Smooth muscle cell (in vitro differentiated cells): ENCODE measurements at regions not wholly inside any gene's neighbourhood (a gene's known extent, or its start where the extent isn't known, plus 50 kb on each side); places are given as distances from the start of the nearest gene placed in this dataset.

ENCODE experiments used
- DNase-seq: peaks from one replicate; lab custom pipeline; 2025; ENCODE audit not compliant: unreplicated experiment; lab: John Stamatoyannopoulos, UW
- H2AFZ ChIP-seq: fragments of 200-600 bp; sonication (generic); 2 replicates; pipeline ENCODE4 v1.6.0; 2016; ENCODE audit warnings: antibody characterized with exemption, low read depth, mild to moderate bottlenecking
- H3F3A ChIP-seq: fragments of 200-600 bp; sonication (generic); 2 replicates; pipeline ENCODE4 v1.6.0; 2017; ENCODE audit warnings: antibody characterized with exemption, low read depth
- H3K27ac ChIP-seq: fragments of 200-600 bp; sonication (generic); 2 replicates; pipeline ENCODE4 v1.5.1; 2016; ENCODE audit warnings: low read depth, mild to moderate bottlenecking
- H3K27me3 ChIP-seq: fragments of 200-600 bp; sonication (generic); 2 replicates; pipeline ENCODE4 v1.6.1; 2016; ENCODE audit warnings: low read depth, mild to moderate bottlenecking
- H3K36me3 ChIP-seq: fragments of 200-600 bp; sonication (generic); 2 replicates; pipeline ENCODE4 v1.5.1; 2016; ENCODE audit warnings: low read depth
- H3K4me1 ChIP-seq: fragments of 200-600 bp; sonication (generic); 2 replicates; pipeline ENCODE4 v1.5.1; 2016; ENCODE audit warnings: low read depth
- H3K4me2 ChIP-seq: fragments of 200-600 bp; sonication (generic); 2 replicates; pipeline ENCODE4 v1.6.0; 2016; ENCODE audit warnings: mild to moderate bottlenecking
- H3K4me3 ChIP-seq: fragments of 200-600 bp; sonication (generic); 2 replicates; pipeline ENCODE4 v1.5.1; 2016; ENCODE audit warnings: mild to moderate bottlenecking
- H3K79me2 ChIP-seq: fragments of 200-600 bp; sonication (generic); 2 replicates; pipeline ENCODE4 v1.6.0; 2016; ENCODE audit warnings: low read depth, mild to moderate bottlenecking
- H3K9ac ChIP-seq: fragments of 200-600 bp; sonication (generic); 2 replicates; pipeline ENCODE4 v1.6.0; 2016; ENCODE audit warnings: low read depth
- H3K9me3 ChIP-seq: fragments of 200-600 bp; sonication (generic); replicated peaks from 2 replicates; pipeline ENCODE4 v1.5.1; 2016; ENCODE audit warnings: low read depth
- H4K20me1 ChIP-seq: fragments of 200-600 bp; sonication (generic); 2 replicates; pipeline ENCODE4 v1.6.0; 2016; ENCODE audit warnings: low read depth
- WGBS: methylation state at CpG from one replicate; pipeline ENCODE4 v1.1.7; 2016; ENCODE audit warnings: low lambda C conversion rate; 5-methylcytosine and 5-hydroxymethylcytosine counted together
- TF ChIP-seq, protein P1 (sequence below): fragments of 200-600 bp; sonication (generic); IDR thresholded peaks from 2 replicates; pipeline ENCODE4 v1.5.1; 2017; ENCODE audit warnings: borderline replicate concordance, mild to moderate bottlenecking, antibody characterized with exemption; ENCODE audit not compliant: insufficient read depth, poor library complexity, severe bottlenecking

DNA sequence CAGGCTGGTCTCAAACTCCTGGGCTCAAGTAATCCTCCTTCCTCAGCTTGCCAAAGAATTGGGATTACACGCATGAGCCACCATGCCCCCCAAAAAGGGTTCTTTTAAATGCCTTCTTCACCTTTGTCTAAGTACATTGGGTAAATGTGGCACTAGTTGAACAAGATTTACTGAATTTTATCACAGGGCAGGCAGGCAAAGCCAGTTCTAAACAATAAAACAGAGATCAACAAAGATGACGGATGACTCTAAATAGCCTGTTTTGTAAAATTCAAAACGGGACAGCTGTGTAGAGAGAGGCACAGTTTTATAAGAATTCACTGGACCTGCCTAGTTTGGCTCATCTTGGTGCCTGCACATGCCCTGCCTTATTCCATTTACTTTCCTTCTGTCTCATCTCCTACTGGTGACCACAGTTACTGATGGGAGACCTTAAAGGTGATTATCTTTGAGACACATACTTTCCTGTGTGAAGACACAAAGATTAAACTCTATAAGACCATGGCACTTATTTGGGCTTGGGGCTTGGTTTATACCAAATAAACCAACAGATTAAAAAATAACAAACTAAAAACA lies 149.6 kb upstream of the DMRT1 start:
- Histone ChIP-seq H3K4me2 (no peak overlapping the region), H2AFZ (no peak overlapping the region), H3K4me3 (no peak overlapping the region), H3K36me3 (no peaks in the 10 kb centered on the region), H3K9ac (no peak overlapping the region), H3K9me3 (no peaks in the 10 kb centered on the region), H4K20me1 (no peaks in the 10 kb centered on the region), H3K27me3 (no peaks in the 10 kb centered on the region), H3K27ac (peak overlapping the region; percentile 95), H3K79me2 (peaks cover 6% of the 10 kb centered on the region), H3K4me1 (peaks cover 44% of the 10 kb centered on the region), H3F3A (peaks cover 18% of the 10 kb centered on the region)
- 49% methylated on average over 3 of the region's 3 CpGs for WGBS
- TF ChIP-seq, protein P1, sequence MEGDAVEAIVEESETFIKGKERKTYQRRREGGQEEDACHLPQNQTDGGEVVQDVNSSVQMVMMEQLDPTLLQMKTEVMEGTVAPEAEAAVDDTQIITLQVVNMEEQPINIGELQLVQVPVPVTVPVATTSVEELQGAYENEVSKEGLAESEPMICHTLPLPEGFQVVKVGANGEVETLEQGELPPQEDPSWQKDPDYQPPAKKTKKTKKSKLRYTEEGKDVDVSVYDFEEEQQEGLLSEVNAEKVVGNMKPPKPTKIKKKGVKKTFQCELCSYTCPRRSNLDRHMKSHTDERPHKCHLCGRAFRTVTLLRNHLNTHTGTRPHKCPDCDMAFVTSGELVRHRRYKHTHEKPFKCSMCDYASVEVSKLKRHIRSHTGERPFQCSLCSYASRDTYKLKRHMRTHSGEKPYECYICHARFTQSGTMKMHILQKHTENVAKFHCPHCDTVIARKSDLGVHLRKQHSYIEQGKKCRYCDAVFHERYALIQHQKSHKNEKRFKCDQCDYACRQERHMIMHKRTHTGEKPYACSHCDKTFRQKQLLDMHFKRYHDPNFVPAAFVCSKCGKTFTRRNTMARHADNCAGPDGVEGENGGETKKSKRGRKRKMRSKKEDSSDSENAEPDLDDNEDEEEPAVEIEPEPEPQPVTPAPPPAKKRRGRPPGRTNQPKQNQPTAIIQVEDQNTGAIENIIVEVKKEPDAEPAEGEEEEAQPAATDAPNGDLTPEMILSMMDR, result no peak
- no peak for DNase-seq

DNA sequence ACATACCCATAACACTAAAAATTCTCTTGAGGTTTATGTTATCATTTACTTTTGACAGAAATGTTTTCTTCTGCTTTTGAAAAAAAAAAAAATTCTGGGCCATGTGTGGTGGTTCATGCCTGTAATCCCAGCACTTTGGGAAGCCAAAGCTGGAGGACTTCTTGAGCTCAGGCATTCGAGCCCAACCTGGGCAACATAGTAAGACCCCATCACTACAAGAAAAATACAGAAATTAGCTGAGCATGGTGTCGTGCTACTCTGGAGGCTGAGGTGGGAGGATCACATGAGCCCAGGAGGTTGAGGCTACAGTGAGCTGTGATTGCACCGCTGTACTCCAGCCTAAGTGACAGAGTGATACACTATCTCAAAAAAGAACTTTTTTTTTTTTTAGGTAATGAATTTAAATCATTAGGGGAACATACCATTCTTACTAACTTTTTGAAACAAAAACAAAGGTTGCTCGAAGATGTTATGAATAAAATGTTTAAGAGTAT lies 148.8 kb upstream of the DMRT1 start:
- 94% methylated on average over 4 of the region's 4 CpGs for WGBS
- Histone ChIP-seq H3K9ac (peak overlapping the region; percentile 78), H3K4me1 (peaks cover 44% of the 10 kb centered on the region), H3K36me3 (no peaks in the 10 kb centered on the region), H3K79me2 (peaks cover 1% of the 10 kb centered on the region), H3F3A (peaks cover 18% of the 10 kb centered on the region), H3K4me2 (peak overlapping the region; percentile 79), H2AFZ (peak overlapping the region; percentile 88), H3K9me3 (no peaks in the 10 kb centered on the region), H3K4me3 (peak overlapping the region; percentile 30), H3K27ac (peak overlapping the region; percentile 95), H4K20me1 (no peaks in the 10 kb centered on the region), H3K27me3 (no peaks in the 10 kb centered on the region)
- DNase-seq, result no peak
- TF ChIP-seq, protein P1, result no peak

GRCh38 chr9:693201-694091 lies 148.1 kb upstream of the DMRT1 start:
- Histone ChIP-seq H3K79me2 (no peaks in the 10 kb centered on the region), H3K27ac (peak overlapping the region; percentile 95), H3K9ac (peak overlapping the region; percentile 78), H3F3A (peaks cover 22% of the 10 kb centered on the region), H3K4me1 (peaks cover 44% of the 10 kb centered on the region), H3K9me3 (no peaks in the 10 kb centered on the region), H3K4me2 (peak overlapping the region; percentile 79), H4K20me1 (no peaks in the 10 kb centered on the region), H3K27me3 (no peaks in the 10 kb centered on the region), H2AFZ (peak overlapping the region; percentile 88), H3K36me3 (no peaks in the 10 kb centered on the region), H3K4me3 (peak overlapping the region; percentile 30)
- TF ChIP-seq, protein P1, result no peak
- DNase-seq, result no peak
- 8% methylated on average over 6 of the region's 6 CpGs for WGBS
